ENCODE measurements at regions not wholly inside any gene's neighbourhood (a gene's known extent, or its start where the extent isn't known, plus 50 kb on each side); places are given as distances from the start of the nearest gene placed in this dataset.

GRCh38 chr5:5613261-5613990 lies 190.9 kb downstream of the ICE1 start:
- TF ChIP-seq TAF1 (IDR thresholded peaks at IDR 0.05; ENCODE audit: low read depth), result no peak
- no peak for TF ChIP-seq RAD21 (IDR thresholded peaks at IDR 0.05; ENCODE audit: low read depth)
- no peak for TF ChIP-seq YY1 (IDR thresholded peaks at IDR 0.05; ENCODE audit: low read depth)
- no peak for TF ChIP-seq MAX (IDR thresholded peaks at IDR 0.05)
- TF ChIP-seq EP300 (IDR thresholded peaks at IDR 0.05; ENCODE audit: borderline replicate concordance), result no peak
- TF ChIP-seq TEAD4 (IDR thresholded peaks at IDR 0.05), result no peak
- TF ChIP-seq CREB1 (IDR thresholded peaks at IDR 0.05; ENCODE audit: low read depth), result no peak
- TF ChIP-seq ZBTB7A (IDR thresholded peaks at IDR 0.05; ENCODE audit: low read depth), result no peak
- TF ChIP-seq REST (IDR thresholded peaks at IDR 0.05; ENCODE audit: low read depth), result no peak
- no peak for TF ChIP-seq TCF12 (IDR thresholded peaks at IDR 0.05; ENCODE audit: low read depth)
- TF ChIP-seq CEBPB (IDR thresholded peaks at IDR 0.05), result no peak
- TF ChIP-seq EGR1 (IDR thresholded peaks at IDR 0.05), result no peak
- no peak for TF ChIP-seq USF1 (IDR thresholded peaks at IDR 0.05)
- TF ChIP-seq FOXM1 (IDR thresholded peaks at IDR 0.05; ENCODE audit: borderline replicate concordance, low read depth), result no peak
